HEK293 (cell line): ENCODE measurements at regions not wholly inside any gene's neighbourhood (a gene's known extent, or its start where the extent isn't known, plus 50 kb on each side); places are given as distances from the start of the nearest gene placed in this dataset.

Experiments
- CTCF ChIA-PET: fragments of 350-600 bp; formaldehyde crosslinking; extraction: SDS; loops from one replicate; lab custom pipeline; 2021; ENCODE audit warnings: antibody characterized with exemption; lab: Yijun Ruan, JAX
- POLR2A ChIA-PET: fragments of 300-600 bp; formaldehyde crosslinking; extraction: SDS; loops from one replicate; lab custom pipeline; 2020; ENCODE audit warnings: antibody characterized with exemption, inconsistent platforms; lab: Yijun Ruan, JAX
- H3K27ac ChIP-seq: fragments of 200-500 bp; sonication (Bioruptor generic); 2 replicates; pipeline ENCODE4 v1.5.1; 2014; ENCODE audit warnings: low read depth, low read length, control low read depth, inconsistent platforms; ENCODE audit errors: extremely low read depth
- H3K36me3 ChIP-seq, 2 experiments: fragments of 200-500 bp in 1 of 2; sonication (Bioruptor generic) in 1 of 2; 1 replicate in 1 of 2; 2 replicates in 1 of 2; pipeline ENCODE4 v1.5.1; 2014 to 2017; ENCODE audit warnings: inconsistent platforms in 2 of 2, low read length in 2 of 2; ENCODE audit not compliant: control insufficient read depth in 2 of 2, insufficient read depth in 1 of 2
- H3K4me1 ChIP-seq: fragments of 200-500 bp; sonication (Bioruptor generic); 2 replicates; pipeline ENCODE4 v1.5.1; 2014; ENCODE audit warnings: mild to moderate bottlenecking, low read length, inconsistent platforms; ENCODE audit not compliant: control insufficient read depth, insufficient read depth
- H3K4me3 ChIP-seq: 2 replicates; pipeline ENCODE4 v1.5.1; 2011; ENCODE audit warnings: low read depth, mild to moderate bottlenecking, control low read depth, low read length, moderate library complexity
- H3K9me3 ChIP-seq: fragments of 200-500 bp; sonication (Bioruptor generic); 2 replicates; pipeline ENCODE4 v1.5.1; 2014; ENCODE audit warnings: low read depth, low read length, inconsistent platforms; ENCODE audit not compliant: control insufficient read depth, insufficient read depth
- GLIS2 ChIP-seq: fragments of 450-650 bp; formaldehyde crosslinking; IDR thresholded peaks from 2 replicates; pipeline ENCODE4 v1.5.1; 2016; ENCODE audit warnings: missing biosample characterization, missing genetic modification characterization
- INSM2 ChIP-seq: fragments of 450-650 bp; formaldehyde crosslinking; IDR thresholded peaks from 2 replicates; pipeline ENCODE4 v1.5.1; 2016; ENCODE audit warnings: missing biosample characterization, missing genetic modification characterization
- KLF9 ChIP-seq: fragments of 450-650 bp; formaldehyde crosslinking; IDR thresholded peaks from 2 replicates; pipeline ENCODE4 v1.5.1; 2016; ENCODE audit warnings: missing biosample characterization, missing genetic modification characterization, low read depth
- OVOL3 ChIP-seq: fragments of 450-650 bp; formaldehyde crosslinking; IDR thresholded peaks from 2 replicates; pipeline ENCODE4 v1.5.1; 2016; ENCODE audit warnings: missing biosample characterization, missing genetic modification characterization
- PATZ1 ChIP-seq: fragments of 450-650 bp; formaldehyde crosslinking; IDR thresholded peaks from 2 replicates; pipeline ENCODE4 v1.5.1; 2016; ENCODE audit warnings: missing biosample characterization, missing genetic modification characterization
- SALL2 ChIP-seq: fragments of 450-650 bp; formaldehyde crosslinking; IDR thresholded peaks from 2 replicates; pipeline ENCODE4 v1.5.0; 2017; ENCODE audit warnings: missing biosample characterization, mild to moderate bottlenecking, missing genetic modification characterization, borderline replicate concordance
- ZBTB10 ChIP-seq: fragments of 450-650 bp; formaldehyde crosslinking; IDR thresholded peaks from 2 replicates; pipeline ENCODE4 v1.5.1; 2016; ENCODE audit warnings: missing biosample characterization, missing genetic modification characterization
- ZBTB17 ChIP-seq: fragments of 450-650 bp; formaldehyde crosslinking; IDR thresholded peaks from 2 replicates; pipeline ENCODE4 v1.5.1; 2016; ENCODE audit warnings: missing biosample characterization, missing genetic modification characterization
- ZFP69B ChIP-seq: fragments of 450-650 bp; formaldehyde crosslinking; IDR thresholded peaks from 2 replicates; pipeline ENCODE4 v1.5.1; 2016; ENCODE audit warnings: missing biosample characterization, missing genetic modification characterization
- ZNF211 ChIP-seq: fragments of 450-650 bp; formaldehyde crosslinking; IDR thresholded peaks from 2 replicates; pipeline ENCODE4 v1.5.1; 2016; ENCODE audit warnings: low read depth, missing biosample characterization, missing genetic modification characterization
- ZNF37A ChIP-seq: fragments of 450-650 bp; IDR thresholded peaks from 2 replicates; pipeline ENCODE4 v1.5.1; 2018; ENCODE audit warnings: missing biosample characterization, missing genetic modification characterization
- ZNF404 ChIP-seq: fragments of 450-650 bp; formaldehyde crosslinking; IDR thresholded peaks from 2 replicates; pipeline ENCODE4 v1.5.1; 2017; ENCODE audit warnings: missing biosample characterization, missing genetic modification characterization
- ZNF426 ChIP-seq: fragments of 450-650 bp; formaldehyde crosslinking; IDR thresholded peaks from 2 replicates; pipeline ENCODE4 v1.5.1; 2017; ENCODE audit warnings: missing biosample characterization, missing genetic modification characterization, mild to moderate bottlenecking, inconsistent platforms, moderate library complexity
- ZNF561 ChIP-seq: fragments of 450-650 bp; IDR thresholded peaks from 2 replicates; pipeline ENCODE4 v1.5.1; 2018; ENCODE audit warnings: missing biosample characterization, missing genetic modification characterization, borderline replicate concordance
- ZNF654 ChIP-seq: fragments of 450-650 bp; formaldehyde crosslinking; IDR thresholded peaks from 2 replicates; pipeline ENCODE4 v1.5.1; 2016; ENCODE audit warnings: low read depth, missing biosample characterization, missing genetic modification characterization
- ZNF658 ChIP-seq: fragments of 450-650 bp; formaldehyde crosslinking; IDR thresholded peaks from 2 replicates; pipeline ENCODE4; 2016; ENCODE audit warnings: missing biosample characterization, missing genetic modification characterization
- ZNF76 ChIP-seq: fragments of 450-650 bp; formaldehyde crosslinking; IDR thresholded peaks from 2 replicates; pipeline ENCODE4; 2016; ENCODE audit warnings: low read depth, missing biosample characterization, missing genetic modification characterization, borderline replicate concordance
- ZNF837 ChIP-seq: fragments of 450-650 bp; formaldehyde crosslinking; IDR thresholded peaks from 2 replicates; pipeline ENCODE4 v1.5.1; 2016; ENCODE audit warnings: missing biosample characterization, missing genetic modification characterization
- TF ChIP-seq, protein P1 (sequence below): fragments of 450-650 bp; formaldehyde crosslinking; IDR thresholded peaks from 2 replicates; pipeline ENCODE4 v1.5.1; 2016; ENCODE audit warnings: missing biosample characterization, missing genetic modification characterization, low read depth
- TF ChIP-seq, protein P2 (sequence below): fragments of 450-650 bp; formaldehyde crosslinking; IDR thresholded peaks from 2 replicates; pipeline ENCODE4 v1.5.0; 2017; ENCODE audit warnings: missing biosample characterization, missing genetic modification characterization, borderline replicate concordance
- TF ChIP-seq, protein P3 (sequence below): fragments of 450-650 bp; formaldehyde crosslinking; IDR thresholded peaks from 2 replicates; pipeline ENCODE4 v1.5.1; 2016; ENCODE audit warnings: missing biosample characterization, missing genetic modification characterization

DNA sequence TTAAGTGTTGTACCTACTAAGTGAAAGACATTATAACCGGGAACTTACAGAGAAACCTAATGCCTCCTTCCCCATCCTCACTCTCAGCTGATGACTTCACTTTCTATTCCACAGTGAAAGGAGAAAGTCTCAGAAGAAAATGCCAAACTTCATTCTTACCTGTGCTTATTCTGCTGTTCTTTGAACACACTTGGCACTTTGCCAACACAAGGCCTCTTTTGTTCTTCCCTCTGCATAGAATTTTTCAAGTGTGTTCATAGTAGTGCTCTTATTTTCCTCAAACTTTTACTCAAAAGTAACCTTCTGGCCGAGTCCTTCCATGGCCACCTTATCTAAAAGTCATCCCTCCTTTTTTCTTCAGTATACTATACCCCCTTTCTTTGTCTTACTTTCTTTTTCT lies 59.4 kb upstream of the ETV1 start:
- CTCF ChIA-PET: no interaction called here
- H3K36me3 ChIP-seq: no peaks in the 10 kb centered on the region
- TF ChIP-seq, protein P1, sequence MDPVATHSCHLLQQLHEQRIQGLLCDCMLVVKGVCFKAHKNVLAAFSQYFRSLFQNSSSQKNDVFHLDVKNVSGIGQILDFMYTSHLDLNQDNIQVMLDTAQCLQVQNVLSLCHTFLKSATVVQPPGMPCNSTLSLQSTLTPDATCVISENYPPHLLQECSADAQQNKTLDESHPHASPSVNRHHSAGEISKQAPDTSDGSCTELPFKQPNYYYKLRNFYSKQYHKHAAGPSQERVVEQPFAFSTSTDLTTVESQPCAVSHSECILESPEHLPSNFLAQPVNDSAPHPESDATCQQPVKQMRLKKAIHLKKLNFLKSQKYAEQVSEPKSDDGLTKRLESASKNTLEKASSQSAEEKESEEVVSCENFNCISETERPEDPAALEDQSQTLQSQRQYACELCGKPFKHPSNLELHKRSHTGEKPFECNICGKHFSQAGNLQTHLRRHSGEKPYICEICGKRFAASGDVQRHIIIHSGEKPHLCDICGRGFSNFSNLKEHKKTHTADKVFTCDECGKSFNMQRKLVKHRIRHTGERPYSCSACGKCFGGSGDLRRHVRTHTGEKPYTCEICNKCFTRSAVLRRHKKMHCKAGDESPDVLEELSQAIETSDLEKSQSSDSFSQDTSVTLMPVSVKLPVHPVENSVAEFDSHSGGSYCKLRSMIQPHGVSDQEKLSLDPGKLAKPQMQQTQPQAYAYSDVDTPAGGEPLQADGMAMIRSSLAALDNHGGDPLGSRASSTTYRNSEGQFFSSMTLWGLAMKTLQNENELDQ (tag by site-specific recombination): no peak
- no peak for TF ChIP-seq GLIS2
- TF ChIP-seq ZFP69B (tag by site-specific recombination): no peak
- no peak for TF ChIP-seq ZNF654 (tag by site-specific recombination)
- no peak for TF ChIP-seq INSM2 (tag by site-specific recombination)
- no peak for TF ChIP-seq ZNF37A
- TF ChIP-seq ZNF404 (tag by site-specific recombination): no peak
- TF ChIP-seq ZNF837: no peak
- no peak for TF ChIP-seq ZNF211 (tag by site-specific recombination)
- TF ChIP-seq ZBTB10: no peak
- TF ChIP-seq SALL2 (tag by site-specific recombination): no peak
- no peak for TF ChIP-seq ZBTB17
- TF ChIP-seq, protein P2, sequence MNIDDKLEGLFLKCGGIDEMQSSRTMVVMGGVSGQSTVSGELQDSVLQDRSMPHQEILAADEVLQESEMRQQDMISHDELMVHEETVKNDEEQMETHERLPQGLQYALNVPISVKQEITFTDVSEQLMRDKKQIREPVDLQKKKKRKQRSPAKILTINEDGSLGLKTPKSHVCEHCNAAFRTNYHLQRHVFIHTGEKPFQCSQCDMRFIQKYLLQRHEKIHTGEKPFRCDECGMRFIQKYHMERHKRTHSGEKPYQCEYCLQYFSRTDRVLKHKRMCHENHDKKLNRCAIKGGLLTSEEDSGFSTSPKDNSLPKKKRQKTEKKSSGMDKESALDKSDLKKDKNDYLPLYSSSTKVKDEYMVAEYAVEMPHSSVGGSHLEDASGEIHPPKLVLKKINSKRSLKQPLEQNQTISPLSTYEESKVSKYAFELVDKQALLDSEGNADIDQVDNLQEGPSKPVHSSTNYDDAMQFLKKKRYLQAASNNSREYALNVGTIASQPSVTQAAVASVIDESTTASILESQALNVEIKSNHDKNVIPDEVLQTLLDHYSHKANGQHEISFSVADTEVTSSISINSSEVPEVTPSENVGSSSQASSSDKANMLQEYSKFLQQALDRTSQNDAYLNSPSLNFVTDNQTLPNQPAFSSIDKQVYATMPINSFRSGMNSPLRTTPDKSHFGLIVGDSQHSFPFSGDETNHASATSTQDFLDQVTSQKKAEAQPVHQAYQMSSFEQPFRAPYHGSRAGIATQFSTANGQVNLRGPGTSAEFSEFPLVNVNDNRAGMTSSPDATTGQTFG: no peak
- TF ChIP-seq ZNF76 (tag by site-specific recombination): no peak
- H3K9me3 ChIP-seq: no peaks in the 10 kb centered on the region
- H3K4me1 ChIP-seq: no peaks in the 10 kb centered on the region
- H3K27ac ChIP-seq: no peak overlapping the region
- no peak overlapping the region for H3K4me3 ChIP-seq
- POLR2A ChIA-PET: no interaction called here

DNA sequence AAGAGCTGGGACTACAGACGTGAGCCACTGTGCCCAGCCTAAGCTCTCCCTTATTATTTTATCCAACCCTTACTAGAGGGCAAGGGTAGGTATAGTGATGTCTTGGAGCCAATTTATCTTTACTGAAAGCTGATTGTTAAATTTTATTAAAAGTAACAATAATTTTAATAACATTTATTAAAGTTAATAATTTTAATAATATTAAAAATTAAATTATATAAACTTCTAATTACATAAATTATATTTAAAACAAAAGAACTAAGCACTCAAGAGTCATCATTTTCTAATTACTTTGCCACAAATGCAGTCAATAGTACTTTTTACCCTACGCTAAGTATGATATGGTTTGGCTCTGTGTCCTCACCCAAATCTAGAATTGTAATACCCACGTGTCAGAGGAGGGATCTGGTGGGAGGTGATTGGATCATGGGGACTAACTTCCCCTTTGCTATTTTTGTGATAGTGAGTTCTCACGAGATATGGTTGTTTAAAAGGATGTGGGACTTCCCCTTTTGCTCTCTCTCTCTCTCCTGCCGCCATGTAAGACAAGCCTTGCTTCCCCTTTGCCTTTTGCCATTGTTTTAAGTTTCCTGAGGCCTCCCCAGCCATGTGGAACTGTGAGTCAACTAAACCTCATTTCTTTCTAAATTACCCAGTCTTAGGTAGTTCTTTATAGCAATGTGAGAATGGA lies 58.4 kb upstream of the ETV1 start:
- ChIA-PET POLR2A (no interaction called here), CTCF (interaction anchor here (0.5 kb wide), 1 partner anchor 332 kb away, joined by 4 read pairs; no protein-coding TSS in a partner anchor)
- no peak overlapping the region for H3K4me3 ChIP-seq
- H3K9me3 ChIP-seq: no peaks in the 10 kb centered on the region
- H3K4me1 ChIP-seq: no peaks in the 10 kb centered on the region
- no peak overlapping the region for H3K27ac ChIP-seq
- no peaks in the 10 kb centered on the region for H3K36me3 ChIP-seq
- TF ChIP-seq KLF9 (tag by site-specific recombination): no peak
- TF ChIP-seq ZNF658 (tag by site-specific recombination): no peak
- TF ChIP-seq ZNF561: no peak
- TF ChIP-seq ZNF426 (tag by site-specific recombination): no peak
- no peak for TF ChIP-seq PATZ1 (tag by site-specific recombination)
- TF ChIP-seq OVOL3 (tag by site-specific recombination): no peak
- TF ChIP-seq, protein P3, sequence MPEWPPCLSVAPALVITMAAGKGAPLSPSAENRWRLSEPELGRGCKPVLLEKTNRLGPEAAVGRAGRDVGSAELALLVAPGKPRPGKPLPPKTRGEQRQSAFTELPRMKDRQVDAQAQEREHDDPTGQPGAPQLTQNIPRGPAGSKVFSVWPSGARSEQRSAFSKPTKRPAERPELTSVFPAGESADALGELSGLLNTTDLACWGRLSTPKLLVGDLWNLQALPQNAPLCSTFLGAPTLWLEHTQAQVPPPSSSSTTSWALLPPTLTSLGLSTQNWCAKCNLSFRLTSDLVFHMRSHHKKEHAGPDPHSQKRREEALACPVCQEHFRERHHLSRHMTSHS (tag by site-specific recombination): no peak
